HG03097 (cell line): ENCODE measurements at regions not wholly inside any gene's neighbourhood (a gene's known extent, or its start where the extent isn't known, plus 50 kb on each side); places are given as distances from the start of the nearest gene placed in this dataset.

Experiments
- ATAC-seq: cut with Tn5 transposase; IDR thresholded peaks from one replicate; pipeline ENCODE4 v1.9.1; 2021; ENCODE audit not compliant: unreplicated experiment, low FRiP score

- ATAC-seq = no peak
Measured at GRCh38 chr9:16193066-16193465, 640.2 kb downstream of the CCDC171 start.

GRCh38 chr9:16196206-16196605 lies 643.4 kb downstream of the CCDC171 start:
- ATAC-seq = no peak

DNA sequence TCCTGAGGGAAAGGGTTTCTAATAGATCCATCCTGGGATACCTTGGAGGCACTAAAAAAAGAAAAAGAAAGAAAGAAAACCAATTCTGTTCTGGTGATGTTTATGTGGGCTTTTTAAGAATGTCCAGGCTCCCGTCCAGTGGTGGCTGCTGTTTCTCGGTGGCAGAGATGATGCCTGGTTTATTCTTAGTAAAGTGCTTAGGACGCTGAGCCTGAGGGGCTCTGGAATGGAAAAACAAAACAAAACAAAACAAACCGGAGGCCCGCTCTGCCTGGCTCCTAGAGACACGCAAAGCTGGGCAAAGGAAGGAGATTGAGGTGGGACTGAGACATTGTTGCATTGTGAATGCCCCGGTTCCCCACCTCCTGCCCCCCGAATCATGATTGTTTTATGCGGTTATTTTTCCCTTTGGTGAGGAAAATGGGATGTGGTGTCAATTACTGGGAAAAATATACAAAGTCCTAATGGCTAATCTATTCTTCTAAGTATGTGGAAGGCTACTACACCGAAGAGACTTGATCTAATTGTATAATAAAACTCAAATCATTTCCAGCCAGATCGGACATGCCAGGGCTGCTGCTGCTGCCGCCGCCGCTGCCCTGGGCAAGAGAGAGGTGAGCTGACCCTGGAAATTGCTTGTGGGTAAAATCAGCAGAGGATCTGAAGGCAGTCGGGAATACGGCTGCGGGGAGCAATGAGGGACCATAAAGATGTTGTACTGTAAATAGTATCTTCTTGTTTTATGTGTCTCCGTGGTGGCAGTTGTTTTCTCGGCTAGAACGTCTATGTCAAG lies 644.9 kb downstream of the CCDC171 start:
- ATAC-seq = no peak

DNA sequence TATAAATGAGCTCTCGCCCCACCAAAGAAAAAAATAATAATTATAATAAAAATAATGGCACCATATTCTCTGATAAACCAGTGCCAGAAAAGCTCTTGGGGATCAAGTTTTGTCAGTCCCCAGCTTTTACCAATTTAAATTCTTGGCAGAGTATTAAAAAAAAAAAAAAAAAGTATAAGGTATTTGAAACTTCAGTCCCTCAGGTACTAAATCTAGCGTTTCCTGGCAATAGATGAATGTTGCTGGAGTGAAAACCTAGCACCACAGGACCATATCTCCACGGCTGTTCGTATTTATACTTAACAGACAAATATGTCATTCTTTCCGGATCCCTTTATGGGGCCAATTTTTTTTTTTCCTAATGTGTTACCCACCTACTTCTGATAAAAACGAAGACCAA lies 646.2 kb downstream of the CCDC171 start:
- ATAC-seq = no peak

DNA sequence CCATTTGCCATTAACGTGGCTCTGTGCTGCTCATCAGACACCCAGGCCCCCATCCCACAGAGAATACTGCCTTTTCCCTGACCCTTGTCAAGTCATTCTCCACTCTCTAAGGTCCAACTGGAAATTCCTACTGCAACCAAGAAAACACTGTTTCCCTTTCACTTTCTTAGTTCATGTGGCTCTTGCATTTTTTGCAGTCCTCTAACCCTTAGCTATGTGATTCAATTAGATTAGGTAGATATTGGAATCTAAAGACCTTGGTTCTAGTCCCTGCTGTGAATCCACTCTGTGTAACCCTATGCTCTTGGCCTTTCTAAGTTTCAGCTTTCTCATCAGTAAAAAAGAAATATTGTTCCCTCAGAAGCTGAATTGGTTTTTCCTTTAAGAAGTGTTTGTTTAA lies 649.4 kb downstream of the CCDC171 start:
- ATAC-seq = no peak

DNA sequence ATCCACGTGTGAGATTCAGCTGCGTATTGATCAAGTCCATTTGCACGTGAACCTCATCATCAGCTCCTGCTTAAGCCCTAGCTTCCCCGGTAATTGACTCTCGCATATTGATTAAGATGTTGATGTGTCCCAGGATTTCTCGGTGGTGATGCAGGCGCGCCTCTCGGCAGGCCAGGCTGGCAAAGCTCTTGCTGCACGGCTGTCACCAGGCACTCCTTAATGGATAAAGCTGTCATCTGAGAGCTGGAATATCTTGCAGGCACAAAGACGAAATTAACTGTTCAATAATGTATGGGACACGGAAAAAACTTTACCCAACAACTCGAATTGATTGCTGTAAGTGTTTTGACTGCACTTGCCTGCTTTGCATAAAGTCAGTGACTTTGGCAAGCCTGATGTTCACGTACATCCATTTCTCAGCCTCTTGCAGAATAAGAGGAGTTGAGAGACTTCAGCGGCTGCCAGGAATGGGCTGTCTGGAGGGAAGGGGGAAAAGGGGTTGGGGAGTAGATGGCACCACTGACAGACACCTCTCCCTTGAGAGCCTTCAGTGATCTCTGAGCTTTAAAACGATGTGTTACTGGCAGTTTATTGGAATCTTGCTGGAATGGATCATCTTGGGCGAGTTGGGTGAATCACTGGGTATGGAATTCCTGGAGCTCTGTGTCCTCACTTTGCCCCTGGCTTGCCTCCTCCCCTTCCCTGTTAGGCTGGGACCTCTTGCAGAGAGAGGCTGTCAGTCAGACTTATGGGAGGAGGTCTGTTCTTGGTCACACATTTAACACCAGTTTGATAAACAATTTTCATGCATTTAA lies 650.3 kb downstream of the CCDC171 start:
- ATAC-seq = no peak

DNA sequence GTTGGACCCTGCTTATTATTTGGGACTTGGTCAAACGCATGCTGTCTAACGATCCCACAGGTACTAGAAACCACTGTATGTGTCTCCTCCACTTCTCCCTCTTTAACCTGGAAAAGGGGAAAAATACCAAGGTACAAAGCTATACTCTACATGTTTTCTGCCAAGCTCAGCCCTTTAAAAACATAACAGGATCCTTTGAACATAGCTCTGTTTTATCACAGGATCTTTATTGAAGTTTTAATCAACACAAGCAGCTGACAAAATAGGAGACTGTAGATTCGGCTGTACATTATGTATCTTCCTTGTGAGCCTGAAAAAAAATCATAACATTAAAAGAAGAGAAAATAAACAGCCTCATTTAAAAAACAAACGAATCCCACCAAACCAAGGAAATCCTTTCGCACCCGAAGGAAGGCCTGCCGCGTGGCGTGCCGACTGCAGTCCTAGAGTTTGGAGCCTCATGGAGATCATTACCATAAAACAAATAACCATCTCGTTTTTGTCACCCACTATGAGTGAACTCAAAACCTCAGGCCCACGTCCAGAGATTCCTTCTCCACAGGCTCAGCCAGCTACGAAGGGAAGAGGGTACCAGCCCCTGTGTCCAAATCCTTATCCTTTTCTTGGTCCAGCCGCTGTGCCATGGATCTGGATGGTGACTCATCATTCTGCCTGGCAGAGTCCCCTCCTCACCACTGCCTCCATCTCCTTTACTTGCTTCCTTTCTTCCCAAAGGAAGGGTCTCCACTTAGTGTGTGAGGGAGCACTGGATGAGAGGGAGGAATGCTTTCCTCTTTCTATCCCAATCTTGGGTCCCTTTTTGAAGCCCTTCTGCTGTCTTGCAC lies 651.1 kb downstream of the CCDC171 start:
- no peak for ATAC-seq

DNA sequence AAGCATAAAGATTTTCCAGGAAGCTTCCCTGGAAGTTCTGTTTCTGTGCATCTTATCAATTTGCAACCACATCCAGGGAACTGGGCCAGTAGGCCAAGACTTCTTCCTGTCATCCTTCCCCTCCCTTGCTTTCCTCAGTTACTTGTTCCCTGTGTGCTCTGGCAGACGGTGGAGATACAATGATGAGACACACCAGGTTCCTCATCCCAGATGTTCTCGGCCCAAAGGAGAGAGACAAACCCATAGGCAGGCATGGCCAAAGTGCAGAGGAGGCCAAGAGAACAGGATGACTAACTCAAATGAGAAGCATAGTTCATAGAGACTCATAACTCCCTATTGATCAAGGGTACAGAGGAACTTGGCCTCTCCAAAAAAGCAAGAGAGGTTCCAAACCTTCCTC lies 652.6 kb downstream of the CCDC171 start:
- no peak for ATAC-seq

GRCh38 chr9:16206518-16206917 lies 653.7 kb downstream of the CCDC171 start:
- no peak for ATAC-seq

DNA sequence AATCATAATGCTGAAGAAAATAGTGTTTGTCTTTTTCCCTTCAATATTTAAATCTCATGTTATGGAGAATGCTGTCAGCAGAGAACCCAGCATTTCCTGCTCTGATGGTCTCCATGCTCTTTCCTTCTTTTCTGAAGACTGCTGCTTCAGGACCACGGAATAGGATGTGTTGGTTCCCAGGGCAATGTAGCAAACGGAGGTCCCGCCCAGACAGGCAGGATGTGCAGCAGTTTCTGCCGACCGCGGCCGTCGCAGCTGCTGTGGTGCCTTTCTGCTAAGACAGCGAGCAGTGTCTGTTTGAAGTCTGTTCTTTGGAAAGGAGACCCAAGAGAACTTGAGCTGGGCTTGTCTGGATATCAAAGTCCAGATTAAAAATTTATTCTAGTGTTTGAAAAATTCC lies 654.3 kb downstream of the CCDC171 start:
- ATAC-seq = no peak

DNA sequence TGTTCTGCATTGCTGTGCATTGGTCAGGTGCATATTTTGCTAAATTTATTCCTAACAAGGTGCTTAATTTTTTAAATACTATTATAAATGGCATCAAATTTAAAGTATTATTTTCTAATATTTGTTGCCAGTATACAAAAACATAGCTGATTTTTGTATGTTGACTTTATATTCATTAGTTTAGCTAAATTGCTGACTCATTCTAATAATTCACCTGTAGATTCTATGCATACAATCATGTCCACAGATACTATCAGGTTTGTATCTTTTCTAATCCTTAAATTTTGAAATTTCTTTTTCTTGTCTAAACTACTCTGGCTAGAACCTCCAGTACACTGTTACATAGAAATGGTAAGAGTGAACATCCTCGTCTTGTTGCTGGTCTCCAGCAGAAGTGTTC lies 657.6 kb downstream of the CCDC171 start:
- ATAC-seq = no peak

DNA sequence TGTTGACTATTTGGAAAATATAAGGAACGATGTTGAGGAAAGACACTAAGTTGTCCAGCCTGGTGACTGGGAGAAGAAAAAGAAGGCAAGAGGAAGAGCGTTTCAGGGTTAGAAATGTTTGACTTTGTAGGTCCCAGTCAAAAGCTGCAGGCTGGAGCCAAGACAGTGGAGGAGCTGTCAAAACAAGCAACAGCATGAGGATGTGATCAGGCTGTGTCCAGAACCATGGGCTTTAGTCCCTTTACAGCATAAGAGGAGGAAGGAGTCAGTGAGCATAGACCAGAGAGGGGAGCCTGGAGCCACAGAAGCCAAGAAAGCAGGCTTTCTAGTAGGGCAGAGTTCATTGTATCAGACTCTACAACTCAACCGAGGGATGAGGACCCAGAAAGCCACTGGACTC lies 658.5 kb downstream of the BNC2 start:
- no peak for ATAC-seq

- no peak for ATAC-seq
Measured at GRCh38 chr9:16213781-16214515, 656.5 kb downstream of the BNC2 start.

DNA sequence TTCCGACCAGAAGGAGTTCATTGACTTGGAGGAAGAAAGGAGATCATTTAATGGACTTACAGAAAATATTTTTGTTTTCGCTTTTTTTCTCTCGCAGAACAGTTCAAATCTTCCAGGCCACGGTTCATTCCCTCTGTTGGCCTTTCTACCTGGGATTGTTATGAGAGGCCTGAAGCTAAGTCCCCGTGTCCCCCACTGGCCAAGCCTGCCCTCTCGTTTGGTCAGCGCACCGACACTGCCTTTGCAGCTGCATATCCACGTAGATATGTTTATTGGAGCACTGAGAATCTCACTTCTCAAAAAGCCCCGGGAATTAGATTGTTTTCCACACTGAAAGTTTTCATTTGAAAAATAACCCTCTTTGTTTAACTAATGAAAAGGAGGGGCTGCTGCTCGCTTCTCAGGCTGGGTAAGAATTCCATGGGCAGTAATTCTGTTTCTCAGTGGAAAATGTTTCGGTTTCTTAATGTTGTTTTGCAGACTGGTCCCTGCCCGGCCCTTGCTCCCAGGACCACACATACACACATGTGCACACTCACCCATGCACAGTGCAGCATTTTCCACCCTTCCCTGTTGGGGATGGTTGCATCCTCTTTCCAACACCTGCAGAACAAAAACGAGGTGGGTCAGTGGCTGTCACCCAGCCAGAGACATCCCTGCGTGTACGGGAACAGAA lies 655.7 kb downstream of the BNC2 start:
- ATAC-seq = no peak

GRCh38 chr9:16215353-16215680 lies 655.2 kb downstream of the BNC2 start:
- no peak for ATAC-seq

GRCh38 chr9:16217943-16218701 lies 652.3 kb downstream of the BNC2 start:
- no peak for ATAC-seq

DNA sequence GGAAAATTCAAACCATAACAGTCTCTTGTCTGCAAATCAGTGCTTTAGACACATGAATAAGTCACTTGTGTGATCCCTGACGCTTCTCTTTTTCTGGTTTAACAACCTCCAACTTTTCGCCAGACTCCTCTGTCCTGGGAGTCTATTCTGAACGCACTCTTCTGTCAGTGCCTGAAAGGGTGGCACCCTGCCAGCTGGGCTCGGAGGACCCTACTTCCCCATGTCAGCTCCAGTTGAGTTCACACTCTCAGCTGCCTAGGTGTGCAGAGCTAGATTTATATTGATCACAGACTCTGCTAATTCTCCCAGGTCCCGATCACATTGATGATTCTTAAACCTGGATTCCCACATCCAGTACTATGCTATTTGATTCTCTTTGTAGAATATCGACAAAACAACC lies 649.1 kb downstream of the BNC2 start:
- ATAC-seq = no peak

- ATAC-seq = no peak
Measured at GRCh38 chr9:16221822-16222547, 648.5 kb downstream of the BNC2 start.
